ENCODE measurements at regions not wholly inside any gene's neighbourhood (a gene's known extent, or its start where the extent isn't known, plus 50 kb on each side); places are given as distances from the start of the nearest gene placed in this dataset.
"Not testable (repeated sequence)": the region's sequence is repeated elsewhere in the genome, so short reads cannot be mapped to it uniquely, and the experiment has no call there.

- H3K9me3 ChIP-seq (ENCODE audit: control insufficient read depth, insufficient read depth, low read length), result no peaks in the 10 kb centered on the region
- no peak overlapping the region for H3K4me3 ChIP-seq (ENCODE audit: low read depth, low read length)
- no peak overlapping the region for H3K9ac ChIP-seq (ENCODE audit: low read depth, low read length)
- no peaks in the 10 kb centered on the region for H3K4me1 ChIP-seq (ENCODE audit: control insufficient read depth, insufficient read depth, low read length)
- no peaks in the 10 kb centered on the region for H3K27me3 ChIP-seq (ENCODE audit: control insufficient read depth, insufficient read depth, low read length)
- H3K36me3 ChIP-seq (ENCODE audit: control insufficient read depth, insufficient read depth, low read length), result no peaks in the 10 kb centered on the region
Observed at GRCh38 chr15:60283936-60284335, 113.8 kb downstream of the ANXA2 start.

- not testable (repeated sequence) for H3K9ac ChIP-seq (ENCODE audit: low read depth, low read length); H3K9me3 ChIP-seq (ENCODE audit: control insufficient read depth, insufficient read depth, low read length); H3K36me3 ChIP-seq (ENCODE audit: control insufficient read depth, insufficient read depth, low read length); H3K4me1 ChIP-seq (ENCODE audit: control insufficient read depth, insufficient read depth, low read length); H3K27me3 ChIP-seq (ENCODE audit: control insufficient read depth, insufficient read depth, low read length); H3K4me3 ChIP-seq (ENCODE audit: low read depth, low read length)
Observed at GRCh38 chr15:60295901-60296300, 101.9 kb downstream of the ANXA2 start.

GRCh38 chr15:60297047-60297446, 100.7 kb downstream of the ANXA2 start:
- Histone ChIP-seq H3K4me3 (ENCODE audit: low read depth, low read length) (no peak overlapping the region), H3K9me3 (ENCODE audit: control insufficient read depth, insufficient read depth, low read length) (peaks cover 2% of the 10 kb centered on the region), H3K4me1 (ENCODE audit: control insufficient read depth, insufficient read depth, low read length) (no peaks in the 10 kb centered on the region), H3K27me3 (ENCODE audit: control insufficient read depth, insufficient read depth, low read length) (no peaks in the 10 kb centered on the region), H3K36me3 (ENCODE audit: control insufficient read depth, insufficient read depth, low read length) (peaks cover 3% of the 10 kb centered on the region), H3K9ac (ENCODE audit: low read depth, low read length) (no peak overlapping the region)
